Muscle layer of colon (tissue), 2 donors: ENCODE measurements at regions not wholly inside any gene's neighbourhood (a gene's known extent, or its start where the extent isn't known, plus 50 kb on each side); places are given as distances from the start of the nearest gene placed in this dataset.

ENCODE experiments used
- H3K27ac ChIP-seq: one replicate; pipeline ENCODE4 v1.7.0; 2013; ENCODE audit warnings: low read depth, mild to moderate bottlenecking, low read length, moderate library complexity
- H3K27me3 ChIP-seq, 2 donors: one replicate each; pipeline ENCODE4 v1.7.0; 2013; ENCODE audit warnings: low read length in 2 of 2, mild to moderate bottlenecking in 2 of 2; ENCODE audit not compliant: insufficient read depth in 2 of 2, control insufficient read depth in 1 of 2
- H3K36me3 ChIP-seq: one replicate; pipeline ENCODE4 v1.7.0; 2013; ENCODE audit warnings: mild to moderate bottlenecking, low read length; ENCODE audit not compliant: insufficient read depth
- H3K4me1 ChIP-seq: one replicate; pipeline ENCODE4 v1.7.0; 2013; ENCODE audit warnings: mild to moderate bottlenecking, low read length; ENCODE audit not compliant: insufficient read depth
- H3K4me3 ChIP-seq, 2 donors: one replicate each; pipeline ENCODE4 v1.7.0; 2013; ENCODE audit warnings: low read length in 2 of 2, low read depth in 1 of 2, mild to moderate bottlenecking in 1 of 2, moderate library complexity in 1 of 2
- H3K9ac ChIP-seq: one replicate; pipeline ENCODE4 v1.7.0; 2013; ENCODE audit warnings: low read length
- H3K9me3 ChIP-seq: one replicate; pipeline ENCODE4 v1.7.0; 2013; ENCODE audit warnings: mild to moderate bottlenecking, low read length
- donor health status: abdominal sarcoma.
- donor health status: Adenocarcinoma of cecum.

GRCh38 chr12:98388126-98388525, 127.3 kb upstream of the TMPO start:
- Histone ChIP-seq H3K36me3 (no peaks in the 10 kb centered on the region), H3K4me3 (no peak overlapping the region), H3K4me1 (no peaks in the 10 kb centered on the region), H3K9me3 (no peaks in the 10 kb centered on the region), H3K9ac (no peak overlapping the region), H3K27ac (no peak overlapping the region), H3K27me3 (no peaks in the 10 kb centered on the region)

GRCh38 chr12:98389593-98389992, 125.8 kb upstream of the TMPO start:
- Histone ChIP-seq H3K36me3 (no peaks in the 10 kb centered on the region), H3K9ac (no peak overlapping the region), H3K27me3 (no peaks in the 10 kb centered on the region), H3K27ac (no peak overlapping the region), H3K4me3 (no peak overlapping the region), H3K9me3 (no peaks in the 10 kb centered on the region), H3K4me1 (no peaks in the 10 kb centered on the region)

- Histone ChIP-seq H3K27ac (peak overlapping the region; percentile 37), H3K9ac (peak overlapping the region; percentile 60), H3K4me3 (peak overlapping the region; percentile 49 to 73), H3K4me1 (no peaks in the 10 kb centered on the region), H3K36me3 (no peaks in the 10 kb centered on the region), H3K27me3 (no peaks in the 10 kb centered on the region), H3K9me3 (no peaks in the 10 kb centered on the region)
These were observed 117.9 kb upstream of the TMPO start for GRCh38 chr12:98397323-98398105.

GRCh38 chr12:98399532-98399931, 115.9 kb upstream of the TMPO start:
- Histone ChIP-seq H3K9ac (no peak overlapping the region), H3K4me3 (no peak overlapping the region), H3K27ac (no peak overlapping the region), H3K36me3 (no peaks in the 10 kb centered on the region), H3K27me3 (no peaks in the 10 kb centered on the region), H3K9me3 (no peaks in the 10 kb centered on the region), H3K4me1 (no peaks in the 10 kb centered on the region)

- Histone ChIP-seq H3K9me3 (no peaks in the 10 kb centered on the region), H3K4me3 (no peak overlapping the region)
These were observed 114.0 kb upstream of the TMPO start for GRCh38 chr12:98401427-98401826.

GRCh38 chr12:98402091-98402490, 113.3 kb upstream of the TMPO start:
- H3K36me3 ChIP-seq: no peaks in the 10 kb centered on the region
- H3K27ac ChIP-seq: no peak overlapping the region
- no peaks in the 10 kb centered on the region for H3K4me1 ChIP-seq
- H3K9ac ChIP-seq: no peak overlapping the region
- no peak overlapping the region for H3K4me3 ChIP-seq
- H3K9me3 ChIP-seq: no peaks in the 10 kb centered on the region
- no peaks in the 10 kb centered on the region for H3K27me3 ChIP-seq

More at GRCh38 chr12:98401427-98401826, 114.0 kb upstream of the TMPO start:
- Histone ChIP-seq H3K36me3 (no peaks in the 10 kb centered on the region), H3K27me3 (no peaks in the 10 kb centered on the region), H3K9ac (no peak overlapping the region), H3K4me1 (no peaks in the 10 kb centered on the region), H3K27ac (no peak overlapping the region)

GRCh38 chr12:98402671-98403070, 112.7 kb upstream of the TMPO start:
- H3K4me3 ChIP-seq: no peak overlapping the region
- no peaks in the 10 kb centered on the region for H3K4me1 ChIP-seq
- H3K9me3 ChIP-seq: no peaks in the 10 kb centered on the region
- H3K9ac ChIP-seq: no peak overlapping the region
- no peaks in the 10 kb centered on the region for H3K36me3 ChIP-seq
- H3K27me3 ChIP-seq: no peaks in the 10 kb centered on the region
- H3K27ac ChIP-seq: no peak overlapping the region

GRCh38 chr12:98403385-98403784, 112.0 kb upstream of the TMPO start:
- H3K9ac ChIP-seq: no peak overlapping the region
- no peaks in the 10 kb centered on the region for H3K9me3 ChIP-seq
- no peak overlapping the region for H3K27ac ChIP-seq

GRCh38 chr12:98403936-98404335, 111.5 kb upstream of the TMPO start:
- no peak overlapping the region for H3K4me3 ChIP-seq
- no peak overlapping the region for H3K27ac ChIP-seq
- no peaks in the 10 kb centered on the region for H3K36me3 ChIP-seq
- no peaks in the 10 kb centered on the region for H3K27me3 ChIP-seq
- no peak overlapping the region for H3K9ac ChIP-seq
- no peaks in the 10 kb centered on the region for H3K4me1 ChIP-seq
- H3K9me3 ChIP-seq: no peaks in the 10 kb centered on the region

More at GRCh38 chr12:98403385-98403784, 112.0 kb upstream of the TMPO start:
- Histone ChIP-seq H3K4me1 (no peaks in the 10 kb centered on the region), H3K27me3 (no peaks in the 10 kb centered on the region), H3K36me3 (no peaks in the 10 kb centered on the region), H3K4me3 (no peak overlapping the region)

- no peak overlapping the region for H3K27ac ChIP-seq
- H3K9me3 ChIP-seq: no peaks in the 10 kb centered on the region
- no peaks in the 10 kb centered on the region for H3K36me3 ChIP-seq
- H3K4me3 ChIP-seq: no peak overlapping the region
- no peaks in the 10 kb centered on the region for H3K4me1 ChIP-seq
- H3K27me3 ChIP-seq: no peaks in the 10 kb centered on the region
- H3K9ac ChIP-seq: no peak overlapping the region
These were observed 109.5 kb upstream of the TMPO start for GRCh38 chr12:98405805-98406366.

- no peaks in the 10 kb centered on the region for H3K27me3 ChIP-seq
- no peaks in the 10 kb centered on the region for H3K36me3 ChIP-seq
- no peaks in the 10 kb centered on the region for H3K4me1 ChIP-seq
- H3K4me3 ChIP-seq: no peak overlapping the region
- no peaks in the 10 kb centered on the region for H3K9me3 ChIP-seq
- no peak overlapping the region for H3K27ac ChIP-seq
- no peak overlapping the region for H3K9ac ChIP-seq
These were observed 109.0 kb upstream of the TMPO start for GRCh38 chr12:98406378-98406777.

- Histone ChIP-seq H3K36me3 (no peaks in the 10 kb centered on the region), H3K4me3 (no peak overlapping the region), H3K27ac (no peak overlapping the region), H3K27me3 (no peaks in the 10 kb centered on the region), H3K4me1 (no peaks in the 10 kb centered on the region), H3K9me3 (no peaks in the 10 kb centered on the region), H3K9ac (no peak overlapping the region)
These were observed 106.7 kb upstream of the TMPO start for GRCh38 chr12:98408681-98409080.
